Endothelial cell of umbilical vein (primary cell): ENCODE measurements at regions not wholly inside any gene's neighbourhood (a gene's known extent, or its start where the extent isn't known, plus 50 kb on each side); places are given as distances from the start of the nearest gene placed in this dataset.

Experiments
- BruUV-seq: library from RNA; stranded (reverse); fragments of 400-500 nt; replicated peaks from 2 replicates; lab custom pipeline; 2021; lab: Mats Ljungman, UMichigan
- CTCF ChIA-PET: fragments of 300-600, 350-600 bp; sonication (Branson Sonifier 250); formaldehyde crosslinking; loops from one replicate; lab custom pipeline; 2021; ENCODE audit warnings: antibody characterized with exemption, inconsistent platforms; lab: Charles Lee
- POLR2A ChIA-PET: fragments of 300-600, 350-600 bp; sonication (Branson Sonifier 250); formaldehyde crosslinking; loops from one replicate; lab custom pipeline; 2021; ENCODE audit warnings: antibody characterized with exemption, inconsistent platforms; lab: Charles Lee
- DNase-seq: peaks from one replicate; pipeline ENCODE4 v3.0.0-alpha.2; 2011; ENCODE audit warnings: low read depth, low spot score
- FAIRE-seq: peaks from 2 replicates; lab custom pipeline; 2011; peaks lifted over from hg19 to GRCh38; lab: Jason Lieb, UNC
- H2AFZ ChIP-seq: 2 replicates; pipeline ENCODE4 v1.6.0; 2012; ENCODE audit warnings: low read depth, low read length, control low read depth, inconsistent platforms
- H3K27ac ChIP-seq: 2 replicates; pipeline ENCODE4 v1.5.1; 2011; ENCODE audit warnings: low read depth, mild to moderate bottlenecking, control low read depth, low read length, moderate library complexity; ENCODE audit not compliant: insufficient read depth
- H3K27me3 ChIP-seq, 2 experiments: 2 replicates each; pipeline versions ENCODE4 v1.6.0 to v1.6.1; 2011; ENCODE audit warnings: low read length in 2 of 2, mixed read lengths in 1 of 2; ENCODE audit not compliant: control insufficient read depth in 2 of 2, insufficient read depth in 2 of 2
- H3K36me3 ChIP-seq, 2 experiments: 2 replicates in 1 of 2; 3 replicates in 1 of 2; pipeline ENCODE4 v1.5.1; 2011; ENCODE audit warnings: low read length in 2 of 2, mild to moderate bottlenecking in 1 of 2, moderate library complexity in 1 of 2; ENCODE audit not compliant: control insufficient read depth in 2 of 2, insufficient read depth in 2 of 2; ENCODE audit errors: extremely low read depth in 1 of 2
- H3K4me1 ChIP-seq: 3 replicates; pipeline ENCODE4 v1.5.1; 2011; ENCODE audit warnings: mild to moderate bottlenecking, low read length; ENCODE audit not compliant: control insufficient read depth, insufficient read depth; ENCODE audit errors: extremely low read depth
- H3K4me2 ChIP-seq: 2 replicates; pipeline ENCODE4 v1.6.1; 2011; ENCODE audit warnings: low read length, control low read depth, mixed read lengths; ENCODE audit not compliant: insufficient read depth
- H3K4me3 ChIP-seq, 3 experiments: fragments of 200-600 bp in 1 of 3; sonication (generic), shearing (Covaris generic) in 1 of 3; replicated peaks in 1 of 3; 2 replicates each; pipeline ENCODE4 v1.5.1; 2011 to 2016; ENCODE audit warnings: control low read depth in 3 of 3, low read length in 3 of 3, mild to moderate bottlenecking in 2 of 3, inconsistent platforms in 1 of 3, low read depth in 1 of 3, moderate library complexity in 1 of 3; ENCODE audit not compliant: insufficient read depth in 1 of 3
- H3K79me2 ChIP-seq: 2 replicates; pipeline ENCODE4 v1.6.0; 2012; ENCODE audit warnings: low read length, inconsistent platforms; ENCODE audit not compliant: control insufficient read depth, insufficient read depth
- H3K9ac ChIP-seq: replicated peaks from 2 replicates; pipeline ENCODE3; 2011; ENCODE audit warnings: low read length, control low read depth; ENCODE audit not compliant: insufficient read depth; ENCODE audit errors: extremely low read depth
- H3K9me1 ChIP-seq: replicated peaks from 3 replicates; pipeline ENCODE4 v1.6.0; 2011; ENCODE audit warnings: mild to moderate bottlenecking, low read length; ENCODE audit not compliant: control insufficient read depth, insufficient read depth; ENCODE audit errors: extremely low read depth
- H3K9me3 ChIP-seq: replicated peaks from 2 replicates; pipeline ENCODE4 v1.5.1; 2012; ENCODE audit warnings: low read length, inconsistent platforms; ENCODE audit not compliant: control insufficient read depth, insufficient read depth
- H4K20me1 ChIP-seq: replicated peaks from 2 replicates; pipeline ENCODE3; 2011; ENCODE audit warnings: mild to moderate bottlenecking, low read length; ENCODE audit not compliant: control insufficient read depth, insufficient read depth; ENCODE audit errors: extremely low read depth
- EZH2 ChIP-seq: IDR thresholded peaks from 2 replicates; pipeline ENCODE4 v1.6.1; 2012; ENCODE audit warnings: borderline replicate concordance, low read depth, mild to moderate bottlenecking, moderate library complexity, low read length, inconsistent platforms; ENCODE audit not compliant: severe bottlenecking
- FOS ChIP-seq: IDR thresholded peaks from 2 replicates; pipeline ENCODE4 v1.6.1; 2011; ENCODE audit warnings: mild to moderate bottlenecking, low read length, moderate library complexity, borderline replicate concordance; ENCODE audit not compliant: insufficient read depth
- GATA2 ChIP-seq: IDR thresholded peaks from 2 replicates; pipeline ENCODE4 v1.7.0; 2011; ENCODE audit warnings: low read depth, mild to moderate bottlenecking, moderate library complexity, mixed read lengths, low read length; ENCODE audit not compliant: insufficient read length, insufficient read depth
- JUN ChIP-seq: IDR thresholded peaks from 2 replicates; pipeline ENCODE4 v1.6.1; 2011; ENCODE audit warnings: borderline replicate concordance, low read depth; ENCODE audit not compliant: insufficient read length, insufficient read depth
- MAX ChIP-seq: IDR thresholded peaks from 2 replicates; pipeline ENCODE4 v1.6.1; 2011; ENCODE audit not compliant: insufficient read depth, insufficient read length
- MYC ChIP-seq: IDR thresholded peaks from one replicate; pipeline ENCODE4 v1.6.1; 2011; ENCODE audit warnings: mild to moderate bottlenecking, low read depth, low read length
- POLR2A ChIP-seq: IDR thresholded peaks from 2 replicates; pipeline ENCODE4 v1.6.1; 2012; ENCODE audit warnings: low read depth, mild to moderate bottlenecking, control low read depth, low read length
- POLR2AphosphoS5 ChIP-seq: IDR thresholded peaks from 2 replicates; pipeline ENCODE4 v1.6.1; 2012; ENCODE audit warnings: low read depth, mild to moderate bottlenecking, control low read depth, low read length, moderate library complexity; ENCODE audit not compliant: insufficient read depth
- dilution Hi-C: fragments of 300-500 bp; cut with MboI; formaldehyde crosslinking; loops from one replicate; pipeline ENCODE4 v1.15.0; 2019; ENCODE audit warnings: low sequenced_read_pairs; ENCODE audit not compliant: extremely low pct_ligation_motif_present
- intact Hi-C: fragments of 100-400 bp; cut with micrococcal nuclease; formaldehyde crosslinking; loops from one replicate; pipeline ENCODE4 v1.10.0; 2022
- TF ChIP-seq, protein P1 (sequence below), 2 donors: IDR thresholded peaks; 1 replicate in 1 of 2; 2 replicates in 1 of 2; pipeline ENCODE4 v1.5.1; 2011; ENCODE audit warnings: low read length in 2 of 2, mild to moderate bottlenecking in 2 of 2, moderate library complexity in 2 of 2, control low read depth in 1 of 2, inconsistent platforms in 1 of 2, low read depth in 1 of 2; ENCODE audit not compliant: insufficient read depth in 1 of 2; ENCODE audit errors: extremely low read depth in 1 of 2

DNA sequence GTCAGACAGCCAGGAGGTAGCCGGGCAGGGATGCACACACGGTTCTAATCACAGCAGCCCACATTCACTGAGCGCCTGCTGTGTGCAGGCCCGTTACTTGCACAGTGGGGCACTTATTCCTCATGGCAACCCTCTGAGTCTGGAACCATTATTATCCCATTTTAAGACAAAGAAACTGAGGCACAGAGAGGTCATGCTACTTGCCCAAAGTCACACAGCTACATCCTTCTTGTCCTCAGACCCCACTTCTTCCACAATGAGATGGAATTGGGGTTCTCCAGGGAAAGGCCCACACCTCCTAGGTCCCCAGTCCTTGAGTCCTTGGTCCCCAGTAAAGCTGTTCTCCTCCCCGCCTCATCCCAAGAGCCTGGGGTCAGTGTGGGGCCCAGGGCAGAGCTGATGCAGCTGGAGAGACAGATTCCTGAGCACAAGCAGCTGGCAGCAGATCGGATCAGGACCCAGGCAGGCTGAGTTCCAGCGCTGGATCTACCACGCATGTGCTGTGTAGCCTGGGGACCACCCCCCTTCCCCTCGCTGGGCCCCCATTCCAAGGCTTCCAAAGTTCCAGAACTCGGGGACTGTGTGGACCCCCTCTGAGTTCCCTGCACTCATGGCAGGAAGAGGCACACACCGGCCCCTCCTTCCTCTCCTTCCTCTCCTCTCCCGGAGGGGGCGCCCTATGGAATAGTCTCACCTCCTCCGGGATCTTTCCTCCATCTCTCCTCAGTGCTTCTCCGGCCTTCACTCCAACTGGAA lies 393.4 kb downstream of the MATN1 start:
- H3K4me3 ChIP-seq, result no peak overlapping the region
- CTCF ChIA-PET, result no interaction called here
- no TSS peak for BruUV-seq
- no peaks in the 10 kb centered on the region for H3K27me3 ChIP-seq
- POLR2A ChIA-PET, result no interaction called here
- no peak overlapping the region for H3K9ac ChIP-seq
- H4K20me1 ChIP-seq, result no peaks in the 10 kb centered on the region
- no peaks in the 10 kb centered on the region for H3K9me1 ChIP-seq
- DNase-seq (no peak), FAIRE-seq (no peak)
- dilution Hi-C loops (no loop called here), intact Hi-C loops (no loop called here)
- no peak overlapping the region for H3K4me2 ChIP-seq
- no peaks in the 10 kb centered on the region for H3K4me1 ChIP-seq
- no peak overlapping the region for H2AFZ ChIP-seq
- H3K9me3 ChIP-seq, result no peaks in the 10 kb centered on the region
- no peaks in the 10 kb centered on the region for H3K36me3 ChIP-seq
- TF ChIP-seq EZH2 (no peak), MYC (no peak), GATA2 (no peak), MAX (no peak), POLR2AphosphoS5 (no peak), JUN (no peak), POLR2A (no peak), FOS (no peak)
- TF ChIP-seq, protein P1, sequence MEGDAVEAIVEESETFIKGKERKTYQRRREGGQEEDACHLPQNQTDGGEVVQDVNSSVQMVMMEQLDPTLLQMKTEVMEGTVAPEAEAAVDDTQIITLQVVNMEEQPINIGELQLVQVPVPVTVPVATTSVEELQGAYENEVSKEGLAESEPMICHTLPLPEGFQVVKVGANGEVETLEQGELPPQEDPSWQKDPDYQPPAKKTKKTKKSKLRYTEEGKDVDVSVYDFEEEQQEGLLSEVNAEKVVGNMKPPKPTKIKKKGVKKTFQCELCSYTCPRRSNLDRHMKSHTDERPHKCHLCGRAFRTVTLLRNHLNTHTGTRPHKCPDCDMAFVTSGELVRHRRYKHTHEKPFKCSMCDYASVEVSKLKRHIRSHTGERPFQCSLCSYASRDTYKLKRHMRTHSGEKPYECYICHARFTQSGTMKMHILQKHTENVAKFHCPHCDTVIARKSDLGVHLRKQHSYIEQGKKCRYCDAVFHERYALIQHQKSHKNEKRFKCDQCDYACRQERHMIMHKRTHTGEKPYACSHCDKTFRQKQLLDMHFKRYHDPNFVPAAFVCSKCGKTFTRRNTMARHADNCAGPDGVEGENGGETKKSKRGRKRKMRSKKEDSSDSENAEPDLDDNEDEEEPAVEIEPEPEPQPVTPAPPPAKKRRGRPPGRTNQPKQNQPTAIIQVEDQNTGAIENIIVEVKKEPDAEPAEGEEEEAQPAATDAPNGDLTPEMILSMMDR (IDR thresholded peaks at IDR 0.05; ENCODE audit: extremely low read depth in 1 of 2, insufficient read depth in 1 of 2, low read depth in 1 of 2, low read length in 2 of 2), result no peak
- no peaks in the 10 kb centered on the region for H3K79me2 ChIP-seq
- H3K27ac ChIP-seq, result no peak overlapping the region
